ENCODE measurements at regions not wholly inside any gene's neighbourhood (a gene's known extent, or its start where the extent isn't known, plus 50 kb on each side); places are given as distances from the start of the nearest gene placed in this dataset.

- Mint-ChIP-seq H3K27ac (no peak overlapping the region), H3K27me3 (no peaks in the 10 kb centered on the region), H3K4me1 (ENCODE audit: low read depth) (no peaks in the 10 kb centered on the region), H3K4me3 (no peak overlapping the region), H3K36me3 (ENCODE audit: low read depth) (no peaks in the 10 kb centered on the region), H3K9me3 (no peaks in the 10 kb centered on the region)
- intact Hi-C loops (cut with micrococcal nuclease), result no loop called here
- DNase-seq (no peak), ATAC-seq (no peak)
- TF ChIP-seq, protein P1, sequence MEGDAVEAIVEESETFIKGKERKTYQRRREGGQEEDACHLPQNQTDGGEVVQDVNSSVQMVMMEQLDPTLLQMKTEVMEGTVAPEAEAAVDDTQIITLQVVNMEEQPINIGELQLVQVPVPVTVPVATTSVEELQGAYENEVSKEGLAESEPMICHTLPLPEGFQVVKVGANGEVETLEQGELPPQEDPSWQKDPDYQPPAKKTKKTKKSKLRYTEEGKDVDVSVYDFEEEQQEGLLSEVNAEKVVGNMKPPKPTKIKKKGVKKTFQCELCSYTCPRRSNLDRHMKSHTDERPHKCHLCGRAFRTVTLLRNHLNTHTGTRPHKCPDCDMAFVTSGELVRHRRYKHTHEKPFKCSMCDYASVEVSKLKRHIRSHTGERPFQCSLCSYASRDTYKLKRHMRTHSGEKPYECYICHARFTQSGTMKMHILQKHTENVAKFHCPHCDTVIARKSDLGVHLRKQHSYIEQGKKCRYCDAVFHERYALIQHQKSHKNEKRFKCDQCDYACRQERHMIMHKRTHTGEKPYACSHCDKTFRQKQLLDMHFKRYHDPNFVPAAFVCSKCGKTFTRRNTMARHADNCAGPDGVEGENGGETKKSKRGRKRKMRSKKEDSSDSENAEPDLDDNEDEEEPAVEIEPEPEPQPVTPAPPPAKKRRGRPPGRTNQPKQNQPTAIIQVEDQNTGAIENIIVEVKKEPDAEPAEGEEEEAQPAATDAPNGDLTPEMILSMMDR (IDR thresholded peaks at IDR 0.05), result no peak
- ChIA-PET POLR2A (no interaction called here), CTCF (no interaction called here)
These were observed 255.6 kb upstream of the FERD3L start for GRCh38 chr7:19400758-19401254.

- H3K36me3 Mint-ChIP-seq (ENCODE audit: low read depth), result no peaks in the 10 kb centered on the region
- POLR2A ChIA-PET, result no interaction called here
- intact Hi-C loops (cut with micrococcal nuclease), result no loop called here
These were observed 252.7 kb upstream of the FERD3L start for GRCh38 chr7:19397911-19398310.

GRCh38 chr7:19392246-19392645 is 247.0 kb upstream of the FERD3L start:
- H3K36me3 Mint-ChIP-seq (ENCODE audit: low read depth), result no peaks in the 10 kb centered on the region
- CTCF ChIA-PET, result no interaction called here
- no peaks in the 10 kb centered on the region for H3K27me3 Mint-ChIP-seq
- intact Hi-C loops (cut with micrococcal nuclease), result no loop called here
- no peak overlapping the region for H3K27ac Mint-ChIP-seq
- H3K4me1 Mint-ChIP-seq (ENCODE audit: low read depth), result no peaks in the 10 kb centered on the region
- POLR2A ChIA-PET, result no interaction called here
- ATAC-seq, result no peak
- DNase-seq, result no peak
- peaks cover 2% of the 10 kb centered on the region for H3K9me3 Mint-ChIP-seq
- H3K4me3 Mint-ChIP-seq, result no peak overlapping the region
- TF ChIP-seq, protein P1 (IDR thresholded peaks at IDR 0.05), result no peak

More at GRCh38 chr7:19397911-19398310, 252.7 kb upstream of the FERD3L start:
- no peak for DNase-seq
- H3K4me3 Mint-ChIP-seq, result no peak overlapping the region
- no peak overlapping the region for H3K27ac Mint-ChIP-seq
- no peaks in the 10 kb centered on the region for H3K9me3 Mint-ChIP-seq
- no peaks in the 10 kb centered on the region for H3K27me3 Mint-ChIP-seq
- TF ChIP-seq, protein P1 (IDR thresholded peaks at IDR 0.05), result no peak
- ATAC-seq, result no peak
- no peaks in the 10 kb centered on the region for H3K4me1 Mint-ChIP-seq (ENCODE audit: low read depth)
- CTCF ChIA-PET, result no interaction called here

DNA sequence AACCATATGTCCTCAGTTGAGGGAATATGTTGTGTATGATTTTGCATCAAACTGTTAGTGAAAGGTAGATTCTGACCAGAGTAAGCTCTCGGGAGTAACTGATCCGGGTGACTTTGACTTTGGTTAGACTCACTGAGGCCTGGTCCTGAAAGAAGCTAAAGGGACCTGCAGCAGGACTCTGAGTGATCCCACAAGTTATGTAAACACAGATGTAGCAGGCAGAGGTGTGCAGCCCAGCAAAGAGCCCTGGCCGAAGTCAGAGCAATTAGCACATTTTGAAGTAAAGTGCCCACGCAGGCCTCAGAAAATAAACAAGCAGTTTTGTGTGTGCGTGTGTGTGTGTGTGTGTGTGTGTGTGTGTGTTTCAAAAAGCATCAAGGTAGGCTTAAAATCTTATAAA is 245.6 kb upstream of the FERD3L start:
- CTCF ChIA-PET, result no interaction called here
- no peak for ATAC-seq

DNA sequence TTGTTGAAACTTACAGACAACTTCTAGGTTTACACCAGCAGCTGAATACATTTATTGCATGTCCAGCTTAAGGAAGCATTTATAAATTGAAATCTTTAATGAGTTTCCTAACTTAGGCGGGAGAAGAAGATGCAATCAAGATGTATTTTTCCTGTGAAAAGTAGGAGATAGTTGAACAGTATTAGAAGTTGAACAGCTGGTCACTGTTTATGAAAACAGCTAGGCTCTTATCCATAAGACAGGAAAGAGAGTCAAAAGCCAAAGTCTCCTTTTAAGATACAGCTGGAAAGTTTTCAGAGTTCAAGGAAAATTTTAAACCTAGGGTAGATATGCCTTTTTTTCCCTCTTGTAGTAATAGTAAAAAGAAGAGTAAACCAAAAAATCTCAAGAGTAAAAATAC is 236.1 kb upstream of the FERD3L start:
- intact Hi-C loops (cut with micrococcal nuclease), result no loop called here
- ATAC-seq, result no peak

More for the DNA sequence above, 245.6 kb upstream of the FERD3L start:
- Mint-ChIP-seq H3K9me3 (peaks cover 5% of the 10 kb centered on the region), H3K27ac (no peak overlapping the region), H3K4me3 (no peak overlapping the region), H3K27me3 (no peaks in the 10 kb centered on the region), H3K36me3 (ENCODE audit: low read depth) (no peaks in the 10 kb centered on the region), H3K4me1 (ENCODE audit: low read depth) (no peaks in the 10 kb centered on the region)
- intact Hi-C loops (cut with micrococcal nuclease), result no loop called here
- TF ChIP-seq, protein P1 (IDR thresholded peaks at IDR 0.05), result no peak
- POLR2A ChIA-PET, result no interaction called here
- DNase-seq, result no peak

More for the DNA sequence above, 236.1 kb upstream of the FERD3L start:
- H3K27ac Mint-ChIP-seq, result no peak overlapping the region
- no peaks in the 10 kb centered on the region for H3K36me3 Mint-ChIP-seq (ENCODE audit: low read depth)
- H3K27me3 Mint-ChIP-seq, result no peaks in the 10 kb centered on the region
- H3K4me1 Mint-ChIP-seq (ENCODE audit: low read depth), result no peaks in the 10 kb centered on the region
- ChIA-PET CTCF (no interaction called here), POLR2A (no interaction called here)
- TF ChIP-seq, protein P1 (IDR thresholded peaks at IDR 0.05), result no peak
- peaks cover 4% of the 10 kb centered on the region for H3K9me3 Mint-ChIP-seq
- no peak overlapping the region for H3K4me3 Mint-ChIP-seq
- DNase-seq, result no peak
